NCI-H128 (cell line): ENCODE measurements at regions not wholly inside any gene's neighbourhood (a gene's known extent, or its start where the extent isn't known, plus 50 kb on each side); places are given as distances from the start of the nearest gene placed in this dataset.
A peak's percentile ranks its signal among the peaks of the same experiment; 100 is the strongest.
"Not testable (repeated sequence)": the region's sequence is repeated elsewhere in the genome, so short reads cannot be mapped to it uniquely, and the experiment has no call there.

Experiments
- DNase-seq: peaks from one replicate; lab custom pipeline; 2025; ENCODE audit not compliant: unreplicated experiment; lab: John Stamatoyannopoulos, UW

- DNase-seq: no peak
Measured at GRCh38 chr3:140752499-140752898, 74.6 kb downstream of the TRIM42 start.

GRCh38 chr3:140753865-140754754 lies 76.2 kb downstream of the TRIM42 start:
- no peak for DNase-seq

- no peak for DNase-seq
Measured at GRCh38 chr3:140754936-140755335, 77.1 kb downstream of the TRIM42 start.

- no peak for DNase-seq
Measured at GRCh38 chr3:140756240-140757016, 78.6 kb downstream of the TRIM42 start.

- DNase-seq: no peak
Measured at GRCh38 chr3:140758791-140759444, 81.1 kb downstream of the TRIM42 start.

GRCh38 chr3:140760324-140761075 lies 82.6 kb downstream of the TRIM42 start:
- no peak for DNase-seq

- no peak for DNase-seq
Measured at GRCh38 chr3:140761076-140761639, 83.3 kb downstream of the TRIM42 start.

- no peak for DNase-seq
Measured at GRCh38 chr3:140762746-140763145, 84.9 kb downstream of the TRIM42 start.

GRCh38 chr3:140763532-140763931 lies 85.7 kb downstream of the TRIM42 start:
- DNase-seq: no peak

- DNase-seq: no peak
Measured at GRCh38 chr3:140765246-140765645, 87.4 kb downstream of the TRIM42 start.

- DNase-seq: peak; percentile 15
Measured at GRCh38 chr3:140766465-140766864, 88.6 kb downstream of the TRIM42 start.

- DNase-seq: no peak
Measured at GRCh38 chr3:140767566-140767965, 89.7 kb downstream of the TRIM42 start.

GRCh38 chr3:140768941-140769340 lies 91.1 kb downstream of the TRIM42 start:
- no peak for DNase-seq

GRCh38 chr3:140769951-140770350 lies 92.1 kb downstream of the TRIM42 start:
- no peak for DNase-seq

GRCh38 chr3:140770977-140771667 lies 93.3 kb downstream of the TRIM42 start:
- no peak for DNase-seq

GRCh38 chr3:140777631-140778233 lies 99.9 kb downstream of the TRIM42 start:
- DNase-seq: no peak

- DNase-seq: no peak
Measured at GRCh38 chr3:140791368-140791767, 113.5 kb downstream of the TRIM42 start.

GRCh38 chr3:140794507-140794906 lies 116.6 kb downstream of the TRIM42 start:
- DNase-seq: no peak

- DNase-seq: not testable (repeated sequence)
Measured at GRCh38 chr3:140802898-140803297, 125.0 kb downstream of the TRIM42 start.

GRCh38 chr3:140809316-140809715 lies 131.5 kb downstream of the TRIM42 start:
- DNase-seq: no peak
